ENCODE measurements at regions not wholly inside any gene's neighbourhood (a gene's known extent, or its start where the extent isn't known, plus 50 kb on each side); places are given as distances from the start of the nearest gene placed in this dataset.
"Not testable (repeated sequence)": the region's sequence is repeated elsewhere in the genome, so short reads cannot be mapped to it uniquely, and the experiment has no call there.

DNA sequence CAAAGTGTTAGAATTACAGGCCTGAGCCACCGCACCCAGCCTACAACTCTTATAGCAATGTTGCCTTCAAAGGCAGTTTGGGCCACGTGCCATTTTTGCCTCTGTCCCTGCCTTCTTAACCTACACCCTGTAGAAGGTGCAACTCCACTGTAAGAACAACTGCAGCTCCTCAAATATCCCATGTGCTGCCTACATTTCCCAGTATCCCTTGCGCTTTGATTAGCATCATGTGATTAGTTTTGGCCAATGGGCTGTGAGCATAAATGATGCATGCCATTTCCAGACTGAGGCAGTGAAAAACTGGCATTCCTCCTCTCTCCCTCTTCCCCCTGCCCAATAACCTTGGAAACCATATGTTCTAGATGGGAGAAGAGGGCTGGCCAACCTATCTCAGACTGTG, 75.2 kb upstream of the MRI1 start:
- no peak overlapping the region for H3K4me2 ChIP-seq (ENCODE audit: insufficient read depth, low read length)
- H2AFZ ChIP-seq (ENCODE audit: low read depth, low read length) = peak overlapping the region; percentile 15; the same call in 1 of the 2 replicates

DNA sequence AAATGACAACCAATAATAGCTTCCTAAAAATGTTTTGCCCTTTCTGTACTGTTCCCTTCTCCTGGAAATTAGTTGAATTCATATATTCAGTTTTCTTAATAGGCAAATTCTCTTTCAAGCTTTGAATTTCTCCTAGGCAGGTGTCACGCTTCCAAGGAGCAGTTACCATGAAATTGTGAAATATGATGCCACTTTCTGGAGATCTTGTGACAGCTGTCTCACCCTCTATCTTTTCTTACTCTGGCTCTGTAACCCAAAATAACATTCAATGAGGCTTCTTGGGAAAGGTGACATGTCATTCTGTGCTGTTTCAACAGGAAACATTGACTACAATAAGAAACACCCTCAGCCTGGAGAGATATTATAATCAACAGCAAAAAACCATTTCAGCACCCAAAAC, 80.3 kb upstream of the MRI1 start:
- no peaks in the 10 kb centered on the region for H3K36me3 ChIP-seq (ENCODE audit: insufficient read depth, low read length)
- no peak overlapping the region for H3K4me3 ChIP-seq (ENCODE audit: low read depth in 1 of 2, low read length in 2 of 2)
- H3K27ac ChIP-seq (ENCODE audit: low read length) = no peak overlapping the region
- peaks cover 4% of the 10 kb centered on the region for H3K4me1 ChIP-seq (ENCODE audit: insufficient read depth, low read length)
- H3K9ac ChIP-seq (ENCODE audit: low read depth, low read length) = no peak overlapping the region
- H3K79me2 ChIP-seq (ENCODE audit: insufficient read depth, low read length) = no peaks in the 10 kb centered on the region
- H3K27me3 ChIP-seq (ENCODE audit: insufficient read depth, low read length, poor library complexity) = no peaks in the 10 kb centered on the region
- H3K4me2 ChIP-seq (ENCODE audit: insufficient read depth, low read length) = no peak overlapping the region
- no peak overlapping the region for H2AFZ ChIP-seq (ENCODE audit: low read depth, low read length)
- H3K9me3 ChIP-seq (ENCODE audit: insufficient read depth, low read length, severe bottlenecking) = no peaks in the 10 kb centered on the region
- H4K20me1 ChIP-seq (ENCODE audit: insufficient read depth, low read length) = no peaks in the 10 kb centered on the region
- no peak for TF ChIP-seq EZH2 (IDR thresholded peaks at IDR 0.05; ENCODE audit: borderline replicate concordance, low read depth, low read length, severe bottlenecking)
- TF ChIP-seq, protein P1, sequence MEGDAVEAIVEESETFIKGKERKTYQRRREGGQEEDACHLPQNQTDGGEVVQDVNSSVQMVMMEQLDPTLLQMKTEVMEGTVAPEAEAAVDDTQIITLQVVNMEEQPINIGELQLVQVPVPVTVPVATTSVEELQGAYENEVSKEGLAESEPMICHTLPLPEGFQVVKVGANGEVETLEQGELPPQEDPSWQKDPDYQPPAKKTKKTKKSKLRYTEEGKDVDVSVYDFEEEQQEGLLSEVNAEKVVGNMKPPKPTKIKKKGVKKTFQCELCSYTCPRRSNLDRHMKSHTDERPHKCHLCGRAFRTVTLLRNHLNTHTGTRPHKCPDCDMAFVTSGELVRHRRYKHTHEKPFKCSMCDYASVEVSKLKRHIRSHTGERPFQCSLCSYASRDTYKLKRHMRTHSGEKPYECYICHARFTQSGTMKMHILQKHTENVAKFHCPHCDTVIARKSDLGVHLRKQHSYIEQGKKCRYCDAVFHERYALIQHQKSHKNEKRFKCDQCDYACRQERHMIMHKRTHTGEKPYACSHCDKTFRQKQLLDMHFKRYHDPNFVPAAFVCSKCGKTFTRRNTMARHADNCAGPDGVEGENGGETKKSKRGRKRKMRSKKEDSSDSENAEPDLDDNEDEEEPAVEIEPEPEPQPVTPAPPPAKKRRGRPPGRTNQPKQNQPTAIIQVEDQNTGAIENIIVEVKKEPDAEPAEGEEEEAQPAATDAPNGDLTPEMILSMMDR (IDR thresholded peaks at IDR 0.05; ENCODE audit: borderline replicate concordance, extremely low read depth, low read length, poor library complexity, severe bottlenecking) = no peak
- no peak for ATAC-seq (ENCODE audit: insufficient read depth, low read depth)
- DNase-seq = no peak

More for the DNA sequence above, 75.2 kb upstream of the MRI1 start:
- H4K20me1 ChIP-seq (ENCODE audit: insufficient read depth, low read length) = no peaks in the 10 kb centered on the region
- H3K36me3 ChIP-seq (ENCODE audit: insufficient read depth, low read length) = no peaks in the 10 kb centered on the region
- ATAC-seq (ENCODE audit: insufficient read depth, low read depth) (no peak), DNase-seq (peak; percentile 36)
- no peak overlapping the region for H3K4me3 ChIP-seq (ENCODE audit: low read depth in 1 of 2, low read length in 2 of 2)
- peaks cover 3% of the 10 kb centered on the region for H3K27me3 ChIP-seq (ENCODE audit: insufficient read depth, low read length, poor library complexity)
- no peaks in the 10 kb centered on the region for H3K9me3 ChIP-seq (ENCODE audit: insufficient read depth, low read length, severe bottlenecking)
- no peak overlapping the region for H3K27ac ChIP-seq (ENCODE audit: low read length)
- H3K4me1 ChIP-seq (ENCODE audit: insufficient read depth, low read length) = peaks cover 4% of the 10 kb centered on the region
- H3K79me2 ChIP-seq (ENCODE audit: insufficient read depth, low read length) = no peaks in the 10 kb centered on the region
- no peak overlapping the region for H3K9ac ChIP-seq (ENCODE audit: low read depth, low read length)
- TF ChIP-seq, protein P1 (IDR thresholded peaks at IDR 0.05; ENCODE audit: borderline replicate concordance, extremely low read depth, low read length, poor library complexity, severe bottlenecking) = no peak
- no peak for TF ChIP-seq EZH2 (IDR thresholded peaks at IDR 0.05; ENCODE audit: borderline replicate concordance, low read depth, low read length, severe bottlenecking)

DNA sequence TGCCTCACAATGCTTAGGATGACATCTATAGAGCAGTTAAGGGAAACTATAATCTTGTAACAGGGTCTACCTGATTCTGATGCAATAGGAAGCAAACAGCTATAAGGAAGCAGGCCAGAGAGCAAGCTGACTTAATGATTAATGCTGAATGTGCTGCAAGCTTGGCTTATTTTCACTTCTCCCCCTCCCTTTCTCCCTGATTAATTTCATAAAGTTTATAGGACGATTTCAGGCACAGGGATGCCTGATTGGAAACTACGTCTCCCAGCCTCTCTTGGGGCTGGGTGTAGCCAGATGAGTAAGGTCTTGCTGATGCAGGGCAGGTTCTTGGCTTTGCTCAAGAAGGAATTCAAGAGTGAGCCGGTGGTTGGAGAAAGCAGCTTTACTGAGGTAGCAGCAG, 82.8 kb upstream of the MRI1 start:
- Histone ChIP-seq H3K79me2 (ENCODE audit: insufficient read depth, low read length) (no peaks in the 10 kb centered on the region), H3K36me3 (ENCODE audit: insufficient read depth, low read length) (no peaks in the 10 kb centered on the region), H3K4me2 (ENCODE audit: insufficient read depth, low read length) (no peak overlapping the region), H3K9me3 (ENCODE audit: insufficient read depth, low read length, severe bottlenecking) (no peaks in the 10 kb centered on the region), H2AFZ (ENCODE audit: low read depth, low read length) (0 out of 2 replicates have a peak overlapping the region, but pooled peaks have one; percentile 23), H3K4me3 (ENCODE audit: low read depth in 1 of 2, low read length in 2 of 2) (no peak overlapping the region), H3K4me1 (ENCODE audit: insufficient read depth, low read length) (peaks cover 4% of the 10 kb centered on the region), H3K27ac (ENCODE audit: low read length) (no peak overlapping the region), H4K20me1 (ENCODE audit: insufficient read depth, low read length) (no peaks in the 10 kb centered on the region), H3K27me3 (ENCODE audit: insufficient read depth, low read length, poor library complexity) (no peaks in the 10 kb centered on the region), H3K9ac (ENCODE audit: low read depth, low read length) (no peak overlapping the region)
- no peak for TF ChIP-seq EZH2 (IDR thresholded peaks at IDR 0.05; ENCODE audit: borderline replicate concordance, low read depth, low read length, severe bottlenecking)
- TF ChIP-seq, protein P1 (IDR thresholded peaks at IDR 0.05; ENCODE audit: borderline replicate concordance, extremely low read depth, low read length, poor library complexity, severe bottlenecking) = no peak
- no peak for DNase-seq
- ATAC-seq (ENCODE audit: insufficient read depth, low read depth) = no peak

DNA sequence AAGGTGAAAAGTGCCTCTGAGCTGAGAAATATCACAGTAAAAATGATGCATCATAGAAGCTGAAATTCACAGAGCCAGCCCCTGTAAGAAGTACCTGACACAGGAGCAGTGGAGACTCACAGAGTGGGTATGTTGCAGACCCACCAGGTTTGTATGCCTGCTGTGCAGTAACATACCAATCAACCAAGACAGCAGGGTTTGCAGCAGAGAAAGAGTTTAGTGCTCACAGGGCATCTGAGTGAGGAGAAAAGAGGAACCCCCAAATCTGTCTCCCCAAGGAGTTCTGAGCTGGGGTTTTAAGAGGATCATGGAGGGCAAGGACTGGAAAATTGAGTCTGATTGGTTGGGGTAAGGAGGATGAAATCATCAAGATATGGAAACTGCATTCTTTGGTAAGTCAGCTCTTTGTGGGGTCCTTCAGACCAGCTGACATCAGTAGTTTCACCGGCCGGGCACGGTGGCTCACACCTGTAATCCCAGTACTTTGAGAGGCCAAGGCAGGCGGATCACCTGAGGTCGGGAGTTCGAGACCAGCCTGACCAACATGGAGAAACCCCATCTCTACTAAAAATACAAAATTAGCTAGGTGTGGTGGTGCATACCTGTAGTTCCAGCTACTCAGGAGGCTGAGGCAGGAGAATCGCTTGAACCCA, 83.5 kb upstream of the MRI1 start:
- not testable (repeated sequence) for DNase-seq; H2AFZ ChIP-seq (ENCODE audit: low read depth, low read length); H3K36me3 ChIP-seq (ENCODE audit: insufficient read depth, low read length); H3K4me3 ChIP-seq (ENCODE audit: low read depth in 1 of 2, low read length in 2 of 2); H3K9me3 ChIP-seq (ENCODE audit: insufficient read depth, low read length, severe bottlenecking); H3K4me2 ChIP-seq (ENCODE audit: insufficient read depth, low read length); H3K27me3 ChIP-seq (ENCODE audit: insufficient read depth, low read length, poor library complexity); H3K9ac ChIP-seq (ENCODE audit: low read depth, low read length); H3K79me2 ChIP-seq (ENCODE audit: insufficient read depth, low read length); H4K20me1 ChIP-seq (ENCODE audit: insufficient read depth, low read length); ATAC-seq (ENCODE audit: insufficient read depth, low read depth); H3K27ac ChIP-seq (ENCODE audit: low read length); H3K4me1 ChIP-seq (ENCODE audit: insufficient read depth, low read length)

DNA sequence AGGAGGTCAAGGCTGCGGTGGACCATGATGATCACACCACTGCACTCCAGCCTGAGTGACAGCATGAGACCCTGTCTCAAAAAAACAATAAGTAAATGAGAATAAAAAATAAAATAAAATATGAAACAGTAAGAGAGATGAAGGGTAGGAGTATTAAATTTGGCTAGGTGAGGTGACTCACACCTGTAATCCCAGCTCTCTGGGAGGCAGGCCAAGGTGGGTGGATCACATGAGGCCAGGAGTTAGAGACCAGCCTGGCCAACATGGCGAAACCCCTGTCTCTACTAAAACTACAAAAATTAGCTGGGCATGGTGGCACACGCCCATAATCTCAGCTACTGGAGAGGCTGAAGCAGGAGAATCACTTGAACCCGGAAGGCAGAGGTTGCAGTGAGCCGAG, 87.4 kb upstream of the MRI1 start:
- not testable (repeated sequence) for H3K9ac ChIP-seq (ENCODE audit: low read depth, low read length); H3K27ac ChIP-seq (ENCODE audit: low read length); H3K4me1 ChIP-seq (ENCODE audit: insufficient read depth, low read length); H3K79me2 ChIP-seq (ENCODE audit: insufficient read depth, low read length); H3K4me3 ChIP-seq (ENCODE audit: low read depth in 1 of 2, low read length in 2 of 2); H3K36me3 ChIP-seq (ENCODE audit: insufficient read depth, low read length); ATAC-seq (ENCODE audit: insufficient read depth, low read depth); H3K9me3 ChIP-seq (ENCODE audit: insufficient read depth, low read length, severe bottlenecking); H2AFZ ChIP-seq (ENCODE audit: low read depth, low read length); DNase-seq; H3K27me3 ChIP-seq (ENCODE audit: insufficient read depth, low read length, poor library complexity); H3K4me2 ChIP-seq (ENCODE audit: insufficient read depth, low read length); H4K20me1 ChIP-seq (ENCODE audit: insufficient read depth, low read length)
